ENCODE measurements at regions not wholly inside any gene's neighbourhood (a gene's known extent, or its start where the extent isn't known, plus 50 kb on each side); places are given as distances from the start of the nearest gene placed in this dataset.
A peak's percentile ranks its signal among the peaks of the same experiment; 100 is the strongest.

DNA sequence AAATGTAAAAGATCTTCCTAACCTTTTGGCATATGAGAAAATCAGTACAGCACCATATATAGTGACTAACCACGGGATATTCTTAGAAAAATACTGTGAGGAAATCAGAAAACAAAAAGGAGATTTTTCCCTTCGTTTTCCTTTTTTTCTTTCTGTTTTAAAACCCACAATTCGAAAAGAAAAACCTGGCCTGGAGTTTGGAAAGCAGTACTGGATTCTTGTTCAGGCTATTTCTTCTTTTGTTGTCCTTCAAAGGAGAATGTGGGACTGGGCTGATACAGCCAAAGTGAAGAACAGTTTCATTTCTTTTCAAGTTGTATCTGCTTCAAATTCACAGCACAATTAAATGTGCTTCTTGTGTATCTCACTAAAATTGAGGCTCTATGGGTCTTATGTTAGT lies 156.8 kb upstream of the PHYHIPL start:
- Mint-ChIP-seq H3K36me3 (ENCODE audit: low read depth) (no peaks in the 10 kb centered on the region), H3K9me3 (no peaks in the 10 kb centered on the region), H3K27ac (no peak overlapping the region), H3K27me3 (ENCODE audit: insufficient read depth) (peaks cover 12% of the 10 kb centered on the region), H3K4me1 (ENCODE audit: low read depth) (no peaks in the 10 kb centered on the region), H3K4me3 (0 out of 2 replicates have a peak overlapping the region, but pooled peaks have one; percentile 26)
- no peak for DNase-seq
- TF ChIP-seq, protein P1, sequence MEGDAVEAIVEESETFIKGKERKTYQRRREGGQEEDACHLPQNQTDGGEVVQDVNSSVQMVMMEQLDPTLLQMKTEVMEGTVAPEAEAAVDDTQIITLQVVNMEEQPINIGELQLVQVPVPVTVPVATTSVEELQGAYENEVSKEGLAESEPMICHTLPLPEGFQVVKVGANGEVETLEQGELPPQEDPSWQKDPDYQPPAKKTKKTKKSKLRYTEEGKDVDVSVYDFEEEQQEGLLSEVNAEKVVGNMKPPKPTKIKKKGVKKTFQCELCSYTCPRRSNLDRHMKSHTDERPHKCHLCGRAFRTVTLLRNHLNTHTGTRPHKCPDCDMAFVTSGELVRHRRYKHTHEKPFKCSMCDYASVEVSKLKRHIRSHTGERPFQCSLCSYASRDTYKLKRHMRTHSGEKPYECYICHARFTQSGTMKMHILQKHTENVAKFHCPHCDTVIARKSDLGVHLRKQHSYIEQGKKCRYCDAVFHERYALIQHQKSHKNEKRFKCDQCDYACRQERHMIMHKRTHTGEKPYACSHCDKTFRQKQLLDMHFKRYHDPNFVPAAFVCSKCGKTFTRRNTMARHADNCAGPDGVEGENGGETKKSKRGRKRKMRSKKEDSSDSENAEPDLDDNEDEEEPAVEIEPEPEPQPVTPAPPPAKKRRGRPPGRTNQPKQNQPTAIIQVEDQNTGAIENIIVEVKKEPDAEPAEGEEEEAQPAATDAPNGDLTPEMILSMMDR (IDR thresholded peaks at IDR 0.05) = no peak

- H3K9me3 Mint-ChIP-seq = no peaks in the 10 kb centered on the region
- TF ChIP-seq, protein P1 (IDR thresholded peaks at IDR 0.05) = no peak
- no peak for DNase-seq
- H3K4me1 Mint-ChIP-seq (ENCODE audit: low read depth) = no peaks in the 10 kb centered on the region
- H3K4me3 Mint-ChIP-seq = no peak overlapping the region
- H3K36me3 Mint-ChIP-seq (ENCODE audit: low read depth) = no peaks in the 10 kb centered on the region
- peaks cover 12% of the 10 kb centered on the region for H3K27me3 Mint-ChIP-seq (ENCODE audit: insufficient read depth)
- no peak overlapping the region for H3K27ac Mint-ChIP-seq
Observed at GRCh38 chr10:59020502-59020901, 155.9 kb upstream of the PHYHIPL start.

- H3K4me3 Mint-ChIP-seq = no peak overlapping the region
- no peak for DNase-seq
- H3K9me3 Mint-ChIP-seq = no peaks in the 10 kb centered on the region
- H3K27ac Mint-ChIP-seq = no peak overlapping the region
- no peaks in the 10 kb centered on the region for H3K4me1 Mint-ChIP-seq (ENCODE audit: low read depth)
- TF ChIP-seq, protein P1 (IDR thresholded peaks at IDR 0.05) = no peak
- H3K27me3 Mint-ChIP-seq (ENCODE audit: insufficient read depth) = peaks cover 4% of the 10 kb centered on the region
- no peaks in the 10 kb centered on the region for H3K36me3 Mint-ChIP-seq (ENCODE audit: low read depth)
Observed at GRCh38 chr10:59025981-59026765, 150.3 kb upstream of the PHYHIPL start.

DNA sequence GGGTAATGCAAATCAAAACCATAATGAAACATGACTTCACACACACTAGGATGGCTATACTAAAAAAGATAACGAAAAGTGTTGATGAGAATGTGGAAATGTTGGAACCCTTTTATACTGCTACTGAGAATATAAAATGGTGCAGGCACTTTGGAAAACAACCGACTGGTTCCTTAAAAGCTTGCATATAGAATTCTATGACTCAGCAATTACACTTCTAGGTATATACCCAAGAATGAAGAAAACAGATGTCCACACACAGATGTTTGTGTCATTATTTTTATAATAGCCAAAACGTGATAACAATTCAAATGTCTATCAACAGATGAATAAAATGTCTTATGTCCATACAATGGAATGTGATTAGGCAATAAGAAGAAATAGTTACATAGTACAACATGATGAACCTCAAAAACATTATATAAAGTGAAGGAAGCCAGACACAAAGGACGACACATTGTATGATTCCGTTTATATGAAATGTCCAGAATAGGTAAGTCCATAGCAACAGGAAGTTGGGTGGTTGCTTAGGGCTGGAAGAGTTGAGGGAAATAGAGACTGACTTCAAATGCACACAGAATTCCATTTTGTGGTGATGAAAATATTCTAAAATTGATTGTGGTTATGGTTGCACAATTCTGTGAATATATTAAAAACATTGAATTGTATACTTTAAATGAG lies 148.3 kb upstream of the PHYHIPL start:
- H3K4me1 Mint-ChIP-seq (ENCODE audit: low read depth) = no peaks in the 10 kb centered on the region
- TF ChIP-seq, protein P1 (IDR thresholded peaks at IDR 0.05) = no peak
- H3K9me3 Mint-ChIP-seq = no peaks in the 10 kb centered on the region
- H3K27me3 Mint-ChIP-seq (ENCODE audit: insufficient read depth) = peaks cover 2% of the 10 kb centered on the region; the same call in 1 of the 2 replicates
- DNase-seq = no peak
- no peak overlapping the region for H3K27ac Mint-ChIP-seq
- no peaks in the 10 kb centered on the region for H3K36me3 Mint-ChIP-seq (ENCODE audit: low read depth)
- H3K4me3 Mint-ChIP-seq = no peak overlapping the region

DNA sequence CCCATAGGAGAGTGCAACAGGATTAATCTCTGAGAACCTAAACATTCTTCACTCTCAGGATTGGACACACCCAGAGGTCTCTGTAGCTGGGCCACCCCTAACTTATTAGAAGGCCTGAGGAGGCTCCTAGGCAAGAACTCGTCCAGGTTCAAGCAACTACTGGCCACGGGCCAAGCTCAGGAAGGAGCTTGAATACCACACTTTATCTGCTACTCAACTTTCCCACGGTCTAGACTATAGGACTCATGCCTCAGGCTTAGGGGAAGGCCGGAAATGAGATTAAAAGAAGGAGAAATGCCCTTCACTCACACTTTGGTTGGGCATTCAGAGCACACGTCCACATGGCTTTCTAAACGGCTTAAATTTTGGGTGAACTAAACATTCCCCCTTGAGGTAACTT lies 142.8 kb upstream of the PHYHIPL start:
- Mint-ChIP-seq H3K36me3 (ENCODE audit: low read depth) (no peaks in the 10 kb centered on the region), H3K4me3 (no peak overlapping the region), H3K27ac (no peak overlapping the region), H3K27me3 (ENCODE audit: insufficient read depth) (no peaks in the 10 kb centered on the region), H3K9me3 (no peaks in the 10 kb centered on the region), H3K4me1 (ENCODE audit: low read depth) (no peaks in the 10 kb centered on the region)
- DNase-seq = no peak
- TF ChIP-seq, protein P1 (IDR thresholded peaks at IDR 0.05) = no peak

All from HFFc6 (cell line).